ENCODE measurements at regions not wholly inside any gene's neighbourhood (a gene's known extent, or its start where the extent isn't known, plus 50 kb on each side); places are given as distances from the start of the nearest gene placed in this dataset.
"Not testable (repeated sequence)": the region's sequence is repeated elsewhere in the genome, so short reads cannot be mapped to it uniquely, and the experiment has no call there.

GRCh38 chrX:7996414-7996813 lies 69.2 kb upstream of the PNPLA4 start:
- no peak overlapping the region for H3K4me3 Mint-ChIP-seq (ENCODE audit: unreplicated experiment)
- H3K36me3 Mint-ChIP-seq (ENCODE audit: unreplicated experiment), result no peaks in the 10 kb centered on the region
- TF ChIP-seq, protein P1, sequence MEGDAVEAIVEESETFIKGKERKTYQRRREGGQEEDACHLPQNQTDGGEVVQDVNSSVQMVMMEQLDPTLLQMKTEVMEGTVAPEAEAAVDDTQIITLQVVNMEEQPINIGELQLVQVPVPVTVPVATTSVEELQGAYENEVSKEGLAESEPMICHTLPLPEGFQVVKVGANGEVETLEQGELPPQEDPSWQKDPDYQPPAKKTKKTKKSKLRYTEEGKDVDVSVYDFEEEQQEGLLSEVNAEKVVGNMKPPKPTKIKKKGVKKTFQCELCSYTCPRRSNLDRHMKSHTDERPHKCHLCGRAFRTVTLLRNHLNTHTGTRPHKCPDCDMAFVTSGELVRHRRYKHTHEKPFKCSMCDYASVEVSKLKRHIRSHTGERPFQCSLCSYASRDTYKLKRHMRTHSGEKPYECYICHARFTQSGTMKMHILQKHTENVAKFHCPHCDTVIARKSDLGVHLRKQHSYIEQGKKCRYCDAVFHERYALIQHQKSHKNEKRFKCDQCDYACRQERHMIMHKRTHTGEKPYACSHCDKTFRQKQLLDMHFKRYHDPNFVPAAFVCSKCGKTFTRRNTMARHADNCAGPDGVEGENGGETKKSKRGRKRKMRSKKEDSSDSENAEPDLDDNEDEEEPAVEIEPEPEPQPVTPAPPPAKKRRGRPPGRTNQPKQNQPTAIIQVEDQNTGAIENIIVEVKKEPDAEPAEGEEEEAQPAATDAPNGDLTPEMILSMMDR (IDR thresholded peaks at IDR 0.05; ENCODE audit: partially characterized antibody, unreplicated experiment), result peak; percentile 58
- no peaks in the 10 kb centered on the region for H3K27me3 Mint-ChIP-seq (ENCODE audit: unreplicated experiment)
- H3K27ac Mint-ChIP-seq (ENCODE audit: unreplicated experiment), result no peak overlapping the region
- H3K4me1 Mint-ChIP-seq (ENCODE audit: low read depth, unreplicated experiment), result no peaks in the 10 kb centered on the region
- DNase-seq, result peak; percentile 14
- no peaks in the 10 kb centered on the region for H3K9me3 Mint-ChIP-seq (ENCODE audit: unreplicated experiment)

DNA sequence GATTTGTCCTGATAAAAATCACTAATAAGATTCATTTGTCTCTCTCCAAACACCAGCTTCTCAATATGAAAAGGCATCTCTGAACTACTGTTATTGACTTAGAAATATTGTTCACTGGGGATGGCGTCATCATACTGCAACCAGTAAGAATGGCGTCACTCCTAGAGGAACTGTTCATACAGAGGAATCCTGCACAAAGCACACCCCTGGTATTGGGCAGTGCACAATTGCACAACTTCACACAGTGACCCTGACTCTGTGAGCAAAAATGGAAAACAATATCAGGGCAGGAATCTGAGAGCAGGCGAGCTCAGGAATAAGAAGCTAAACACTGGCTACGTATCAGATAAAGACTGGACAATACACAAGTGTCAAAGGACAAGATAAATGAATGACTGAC lies 66.7 kb upstream of the PNPLA4 start:
- Mint-ChIP-seq H3K9me3 (ENCODE audit: unreplicated experiment) (no peaks in the 10 kb centered on the region), H3K27me3 (ENCODE audit: unreplicated experiment) (no peaks in the 10 kb centered on the region), H3K36me3 (ENCODE audit: unreplicated experiment) (no peaks in the 10 kb centered on the region), H3K27ac (ENCODE audit: unreplicated experiment) (no peak overlapping the region), H3K4me1 (ENCODE audit: low read depth, unreplicated experiment) (no peaks in the 10 kb centered on the region), H3K4me3 (ENCODE audit: unreplicated experiment) (no peak overlapping the region)
- DNase-seq, result no peak
- TF ChIP-seq, protein P1 (IDR thresholded peaks at IDR 0.05; ENCODE audit: partially characterized antibody, unreplicated experiment), result no peak

- H3K9me3 Mint-ChIP-seq (ENCODE audit: unreplicated experiment); H3K36me3 Mint-ChIP-seq (ENCODE audit: unreplicated experiment); H3K27ac Mint-ChIP-seq (ENCODE audit: unreplicated experiment); H3K27me3 Mint-ChIP-seq (ENCODE audit: unreplicated experiment); H3K4me1 Mint-ChIP-seq (ENCODE audit: low read depth, unreplicated experiment); H3K4me3 Mint-ChIP-seq (ENCODE audit: unreplicated experiment); DNase-seq: not testable (repeated sequence)
These were observed 61.0 kb upstream of the PNPLA4 start for GRCh38 chrX:7988013-7988759.

GRCh38 chrX:7987160-7988012 lies 60.2 kb upstream of the PNPLA4 start:
- TF ChIP-seq, protein P1 (IDR thresholded peaks at IDR 0.05; ENCODE audit: partially characterized antibody, unreplicated experiment), result no peak
- peaks cover 2% of the 10 kb centered on the region for H3K4me1 Mint-ChIP-seq (ENCODE audit: low read depth, unreplicated experiment)
- no peaks in the 10 kb centered on the region for H3K36me3 Mint-ChIP-seq (ENCODE audit: unreplicated experiment)
- no peak for DNase-seq
- H3K9me3 Mint-ChIP-seq (ENCODE audit: unreplicated experiment), result no peaks in the 10 kb centered on the region
- H3K27ac Mint-ChIP-seq (ENCODE audit: unreplicated experiment), result no peak overlapping the region
- H3K27me3 Mint-ChIP-seq (ENCODE audit: unreplicated experiment), result no peaks in the 10 kb centered on the region
- no peak overlapping the region for H3K4me3 Mint-ChIP-seq (ENCODE audit: unreplicated experiment)

GRCh38 chrX:7986738-7987137 lies 59.5 kb upstream of the PNPLA4 start:
- not testable (repeated sequence) for H3K36me3 Mint-ChIP-seq (ENCODE audit: unreplicated experiment); DNase-seq; H3K4me1 Mint-ChIP-seq (ENCODE audit: low read depth, unreplicated experiment); H3K27ac Mint-ChIP-seq (ENCODE audit: unreplicated experiment); H3K9me3 Mint-ChIP-seq (ENCODE audit: unreplicated experiment); H3K4me3 Mint-ChIP-seq (ENCODE audit: unreplicated experiment); H3K27me3 Mint-ChIP-seq (ENCODE audit: unreplicated experiment)

GRCh38 chrX:7985568-7985967 lies 58.4 kb upstream of the PNPLA4 start:
- no peak for DNase-seq
- peaks cover 2% of the 10 kb centered on the region for H3K4me1 Mint-ChIP-seq (ENCODE audit: low read depth, unreplicated experiment)
- TF ChIP-seq, protein P1 (IDR thresholded peaks at IDR 0.05; ENCODE audit: partially characterized antibody, unreplicated experiment), result no peak
- H3K4me3 Mint-ChIP-seq (ENCODE audit: unreplicated experiment), result no peak overlapping the region
- H3K36me3 Mint-ChIP-seq (ENCODE audit: unreplicated experiment), result no peaks in the 10 kb centered on the region
- H3K27ac Mint-ChIP-seq (ENCODE audit: unreplicated experiment), result no peak overlapping the region
- H3K9me3 Mint-ChIP-seq (ENCODE audit: unreplicated experiment), result no peaks in the 10 kb centered on the region
- no peaks in the 10 kb centered on the region for H3K27me3 Mint-ChIP-seq (ENCODE audit: unreplicated experiment)

Data from glutamatergic neuron (in vitro differentiated cells).